Hepatic stellate cell (primary cell): ENCODE measurements at regions not wholly inside any gene's neighbourhood (a gene's known extent, or its start where the extent isn't known, plus 50 kb on each side); places are given as distances from the start of the nearest gene placed in this dataset.
A peak's percentile ranks its signal among the peaks of the same experiment; 100 is the strongest.

Experiments
- DNase-seq: peaks from one replicate; pipeline ENCODE4 v3.0.0; 2011; ENCODE audit warnings: low spot score

GRCh38 chr7:26040085-26040484, 111.9 kb upstream of the NFE2L3 start:
- no peak for DNase-seq

GRCh38 chr7:26042237-26042636, 109.8 kb upstream of the NFE2L3 start:
- DNase-seq, result no peak

DNA sequence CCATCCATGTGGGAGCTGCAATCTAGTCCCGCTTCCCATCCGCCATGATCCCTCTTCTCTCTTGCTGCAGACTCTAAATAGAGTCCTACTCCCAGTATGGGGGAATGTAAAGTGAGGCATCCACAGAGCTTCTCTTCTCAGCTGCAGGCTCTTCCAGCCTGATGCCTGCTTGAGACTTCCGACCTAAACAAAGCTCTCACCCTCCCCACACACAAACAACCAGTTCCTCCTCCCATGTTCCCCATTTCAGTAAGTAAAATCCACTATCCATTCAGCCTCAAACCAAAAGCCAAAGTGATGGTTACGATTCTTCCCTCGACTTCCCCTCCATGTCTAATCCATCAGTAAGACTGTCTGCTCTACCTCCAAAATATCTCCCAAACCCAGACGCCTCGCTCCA, 108.2 kb upstream of the NFE2L3 start:
- no peak for DNase-seq

DNA sequence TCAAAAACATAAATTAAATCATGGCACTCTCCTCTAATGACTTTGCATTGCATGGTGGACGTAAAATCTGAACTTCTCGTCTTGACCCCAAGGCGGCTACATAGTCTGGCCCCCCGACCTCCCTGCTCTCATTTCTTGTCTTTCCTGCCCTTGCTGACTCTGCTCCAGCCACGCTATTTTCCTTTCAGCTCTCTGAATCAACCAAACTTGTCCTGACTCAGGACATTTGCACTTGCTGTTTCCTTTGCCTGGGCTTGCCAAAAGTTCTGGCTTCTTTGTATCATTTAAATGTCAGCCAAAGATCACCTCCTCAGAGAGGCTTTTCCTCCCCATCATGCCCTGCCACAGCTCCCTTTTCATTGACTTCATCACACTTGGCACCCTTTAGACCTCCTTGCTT, 107.7 kb upstream of the NFE2L3 start:
- no peak for DNase-seq

DNA sequence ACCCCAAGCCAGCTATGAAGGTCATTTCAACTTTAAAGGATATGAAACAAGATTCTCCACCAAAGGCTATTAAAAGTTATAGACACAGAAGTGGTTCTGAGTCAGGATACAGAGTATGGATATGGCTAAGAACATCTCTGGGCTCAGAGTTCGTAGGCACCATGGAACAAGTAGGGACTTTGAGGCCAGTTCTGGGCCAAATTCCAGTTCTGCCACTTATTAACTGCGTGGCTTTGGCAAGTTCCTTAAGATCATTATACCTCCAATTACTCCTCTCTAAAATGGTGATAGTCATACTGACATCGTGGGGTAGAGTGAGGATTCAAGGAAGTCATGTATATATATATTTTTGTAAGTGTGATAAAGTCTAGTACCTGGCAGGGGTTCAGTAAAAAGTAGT, 105.8 kb upstream of the NFE2L3 start:
- DNase-seq, result no peak

GRCh38 chr7:26046878-26047277, 105.1 kb upstream of the NFE2L3 start:
- no peak for DNase-seq

DNA sequence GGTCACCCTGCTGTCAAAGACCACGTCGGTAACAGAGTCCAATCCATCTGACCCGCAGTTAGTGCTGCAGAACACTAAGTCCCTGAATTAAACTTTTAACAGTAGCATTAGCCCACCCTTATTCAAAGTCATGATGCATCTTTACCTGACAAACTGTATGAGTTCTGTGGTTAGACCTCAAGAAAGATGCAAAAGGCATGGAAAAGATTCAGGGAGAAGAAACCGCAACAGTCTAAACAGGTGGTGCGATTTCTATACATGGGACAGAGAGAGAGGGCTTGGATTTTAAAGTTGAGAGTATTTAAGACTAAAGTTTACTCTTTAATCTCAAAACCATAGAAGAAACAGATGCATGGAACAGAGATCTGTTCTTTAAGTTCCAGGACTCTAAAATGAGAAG, 103.3 kb upstream of the NFE2L3 start:
- DNase-seq, result no peak

DNA sequence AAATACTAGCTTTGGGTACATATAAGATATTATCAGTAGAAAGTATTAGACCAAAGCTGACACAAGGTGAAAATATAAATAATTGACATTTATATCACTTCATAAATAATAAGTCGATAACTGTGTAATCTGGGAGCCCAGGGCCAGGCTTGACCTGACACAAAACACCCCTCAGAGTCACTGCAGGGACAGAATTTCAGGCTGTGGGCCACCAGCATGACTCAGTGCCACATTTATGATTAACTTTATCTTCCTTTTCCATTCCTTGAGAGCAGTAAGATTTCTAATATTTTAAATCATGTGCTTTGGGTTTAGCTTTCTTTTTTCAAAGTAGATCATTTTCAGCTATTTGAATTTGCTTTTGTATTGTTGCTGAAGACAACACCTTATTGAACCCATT, 102.9 kb upstream of the NFE2L3 start:
- DNase-seq, result no peak

DNA sequence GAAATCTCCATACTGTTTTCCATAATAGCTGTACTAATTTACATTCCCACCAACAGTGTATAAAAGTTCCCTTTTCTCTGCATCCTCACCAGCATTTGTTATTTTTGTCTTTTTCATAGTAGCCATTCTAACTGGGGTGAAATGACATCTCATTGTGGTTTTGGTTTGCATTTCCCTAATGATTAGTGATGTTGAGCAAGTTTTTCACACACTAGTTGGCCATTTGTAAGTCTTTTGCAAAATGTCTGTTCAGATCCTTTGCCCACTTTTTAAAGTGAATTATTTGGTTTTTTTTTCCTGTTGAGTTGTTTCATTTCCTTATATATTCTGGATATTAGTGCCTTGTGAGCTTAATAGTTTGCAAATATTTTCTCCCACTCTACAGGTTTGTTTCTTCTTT, 101.0 kb upstream of the NFE2L3 start:
- no peak for DNase-seq

- no peak for DNase-seq
These were observed 99.3 kb upstream of the NFE2L3 start for GRCh38 chr7:26052706-26053105.

GRCh38 chr7:26054386-26054785, 97.6 kb upstream of the NFE2L3 start:
- no peak for DNase-seq

DNA sequence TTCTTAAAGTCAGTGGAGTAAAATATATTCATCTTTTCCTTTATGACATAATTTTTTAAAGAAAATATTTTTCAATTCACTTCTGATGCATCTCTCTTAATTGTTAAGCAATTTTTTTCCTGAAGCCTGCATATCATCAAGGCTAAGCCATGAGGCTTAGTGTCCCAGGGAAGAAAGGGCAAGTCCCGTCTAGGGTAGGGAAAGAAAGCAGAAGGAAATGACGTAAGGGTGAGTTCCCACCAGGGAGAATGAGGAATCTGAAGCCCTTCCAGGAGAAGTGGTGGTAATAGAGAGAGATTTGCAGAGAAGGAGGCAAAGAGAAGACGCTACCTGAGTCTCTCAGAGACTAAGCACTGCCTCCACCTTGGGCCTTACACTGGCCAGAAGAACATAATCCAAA, 96.8 kb upstream of the NFE2L3 start:
- DNase-seq, result no peak

DNA sequence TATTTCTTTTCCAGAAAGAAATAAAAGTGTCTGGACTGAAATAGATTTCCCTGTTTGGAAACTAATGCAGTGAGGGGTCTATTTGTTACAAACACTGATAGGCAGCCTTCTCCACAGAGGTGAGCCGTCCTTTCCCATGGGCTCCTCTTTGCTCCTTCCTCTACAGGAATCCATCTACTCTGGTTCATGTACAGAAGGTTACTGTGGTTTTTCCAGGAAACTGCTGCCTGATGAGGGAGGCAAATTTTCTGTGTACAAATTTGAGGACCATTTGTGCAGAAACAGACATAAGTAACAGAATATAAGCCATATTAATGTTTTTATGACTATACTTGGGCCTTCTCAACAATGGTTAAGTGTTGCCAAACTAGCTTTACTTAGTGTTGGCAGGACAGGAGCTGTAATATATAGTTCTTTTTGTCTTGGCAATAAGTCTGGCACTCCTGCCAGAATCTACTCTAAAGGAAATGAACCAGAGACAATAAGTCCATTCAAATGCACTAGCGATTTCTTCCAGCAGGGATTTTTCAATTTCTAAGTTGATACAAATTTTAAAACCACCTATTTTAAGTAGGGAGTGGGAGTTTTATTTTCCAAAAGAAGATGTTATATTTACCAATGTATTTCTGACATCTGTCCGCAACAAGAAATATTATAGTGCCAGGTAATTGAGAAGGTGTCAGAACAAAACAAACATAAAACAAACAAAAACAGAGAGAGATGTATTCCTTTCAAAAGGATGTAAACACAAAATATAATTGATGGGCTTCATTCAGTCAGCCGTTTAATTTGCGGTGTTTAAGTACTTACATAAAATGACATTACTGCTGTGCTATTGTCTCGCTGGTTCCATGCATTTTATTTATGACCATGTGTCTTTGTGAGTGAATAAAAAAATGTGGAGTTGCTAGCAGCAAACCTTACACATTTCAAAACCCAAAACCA, 91.0 kb upstream of the NFE2L3 start:
- no peak for DNase-seq

DNA sequence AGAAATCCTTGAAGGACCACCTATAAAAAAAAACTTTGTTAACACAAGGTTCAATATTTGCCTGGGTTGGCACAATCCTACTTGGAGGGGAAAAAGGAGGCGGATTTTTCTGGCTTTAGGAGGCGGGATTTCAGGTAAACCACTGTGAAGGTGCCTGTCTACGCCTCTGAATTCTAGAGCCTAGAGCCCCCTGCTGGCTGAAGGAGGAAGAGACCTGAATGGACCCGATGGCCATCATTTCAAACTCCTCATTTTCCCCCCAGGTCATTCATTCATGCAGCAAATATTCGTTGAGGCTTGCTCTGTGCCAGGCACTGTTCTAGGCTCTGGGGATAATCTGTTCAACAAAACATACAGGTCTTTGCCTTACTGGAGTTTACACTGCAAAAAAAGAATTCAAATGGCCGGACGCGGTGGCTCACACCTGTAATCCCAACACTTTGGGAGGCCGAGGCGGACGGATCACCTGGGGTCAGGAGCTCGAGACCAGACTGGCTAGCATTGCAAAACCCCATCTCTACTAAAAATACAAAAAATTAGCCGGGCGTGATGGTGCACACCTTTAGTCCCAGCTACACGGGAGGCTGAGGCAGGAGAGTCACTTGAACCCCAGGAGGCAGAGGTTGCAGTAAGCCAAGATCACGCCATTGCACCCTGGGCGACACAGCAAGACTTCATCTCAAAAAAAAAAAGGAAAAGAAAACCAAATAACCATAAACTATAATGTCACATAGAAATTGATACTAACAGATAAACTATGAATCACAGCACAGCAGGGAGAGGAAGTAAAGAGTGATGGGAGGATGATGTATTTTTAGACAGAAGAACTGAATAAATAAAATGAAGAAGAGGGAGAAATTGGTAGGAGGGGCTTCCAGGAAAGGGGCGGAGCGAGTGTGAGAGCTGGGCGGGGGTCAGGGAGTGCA, 90.1 kb upstream of the NFE2L3 start:
- DNase-seq, result peak; percentile 23

- DNase-seq, result no peak
These were observed 86.3 kb upstream of the NFE2L3 start for GRCh38 chr7:26065652-26066051.

- no peak for DNase-seq
These were observed 85.3 kb upstream of the NFE2L3 start for GRCh38 chr7:26066736-26067135.

- DNase-seq, result no peak
These were observed 81.7 kb upstream of the NFE2L3 start for GRCh38 chr7:26070290-26070689.

GRCh38 chr7:26071622-26072456, 80.2 kb upstream of the NFE2L3 start:
- DNase-seq, result no peak

DNA sequence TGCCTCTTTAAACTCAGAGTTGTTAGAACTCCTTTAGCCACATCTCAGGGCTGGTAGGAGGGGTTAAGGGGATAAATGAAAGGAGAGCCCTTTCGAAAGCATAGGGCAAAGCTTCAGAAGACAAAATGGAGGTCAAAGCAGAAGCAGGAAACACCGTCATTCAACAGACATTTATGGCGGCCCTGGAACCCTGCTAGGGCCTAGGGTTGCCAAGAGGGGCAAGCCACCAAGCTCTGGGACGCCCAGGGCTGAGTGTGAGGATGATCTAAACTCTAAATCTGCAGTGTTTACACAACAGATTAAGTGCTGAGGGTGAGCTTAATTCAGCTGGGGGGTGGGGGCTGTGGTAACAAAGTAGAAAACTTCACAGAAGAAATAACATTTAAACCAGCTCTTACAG, 79.0 kb upstream of the NFE2L3 start:
- DNase-seq, result no peak

- DNase-seq, result no peak
These were observed 77.1 kb upstream of the NFE2L3 start for GRCh38 chr7:26074919-26075318.

DNA sequence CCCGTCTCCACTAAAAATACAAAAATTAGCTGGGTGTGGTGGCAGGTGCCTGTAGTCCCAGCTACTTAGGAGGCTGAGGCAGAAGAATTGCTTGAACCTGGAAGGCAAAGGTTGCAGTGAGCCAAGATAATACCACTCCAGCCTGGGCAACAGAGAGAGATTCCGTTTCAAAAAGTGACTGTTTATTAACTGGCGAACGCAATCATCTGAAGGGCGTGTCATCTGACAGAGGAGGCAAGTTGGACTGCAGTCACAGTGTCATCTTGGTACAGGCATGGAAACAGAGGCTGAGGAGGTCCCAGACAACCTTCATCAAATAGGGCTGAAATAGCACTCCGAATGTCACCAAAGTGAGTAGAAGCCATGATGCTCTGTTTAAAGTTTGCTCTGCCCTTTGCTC, 75.3 kb upstream of the NFE2L3 start:
- DNase-seq, result no peak
